ENCODE measurements at regions not wholly inside any gene's neighbourhood (a gene's known extent, or its start where the extent isn't known, plus 50 kb on each side); places are given as distances from the start of the nearest gene placed in this dataset.
"Not testable (repeated sequence)": the region's sequence is repeated elsewhere in the genome, so short reads cannot be mapped to it uniquely, and the experiment has no call there.

GRCh38 chr7:27449046-27449445 is 206.4 kb downstream of the EVX1 start:
- not testable (repeated sequence) for TF ChIP-seq CTCF, POLR2A (IDR thresholded peaks at IDR 0.05)
